Kidney (tissue), 13 donors: ENCODE measurements at regions not wholly inside any gene's neighbourhood (a gene's known extent, or its start where the extent isn't known, plus 50 kb on each side); places are given as distances from the start of the nearest gene placed in this dataset.

Source experiments
- DNase-seq, 5 donors: peaks; one replicate each; pipeline ENCODE4 v3.0.0-alpha.2; 2013 to 2020
- FAIRE-seq: peaks from 2 replicates; lab custom pipeline; 2012; peaks lifted over from hg19 to GRCh38; lab: Jason Lieb, UNC
- H3K27ac ChIP-seq, 2 donors: one replicate each; pipeline ENCODE4 v1.7.0; 2013; ENCODE audit warnings: low read depth in 2 of 2, low read length in 2 of 2, inconsistent platforms in 1 of 2
- H3K27me3 ChIP-seq: one replicate; pipeline ENCODE4 v1.7.1; 2013; ENCODE audit warnings: low read length, inconsistent platforms; ENCODE audit not compliant: control insufficient read depth, insufficient read depth
- H3K36me3 ChIP-seq, 3 donors: one replicate each; pipeline versions ENCODE4 v1.7.0 to v1.7.1; 2013; ENCODE audit warnings: low read length in 3 of 3, control low read depth in 1 of 3, inconsistent platforms in 1 of 3; ENCODE audit not compliant: insufficient read depth in 3 of 3, control insufficient read depth in 2 of 3
- H3K4me1 ChIP-seq, 3 donors: one replicate each; pipeline versions ENCODE4 v1.7.0 to v1.7.1; 2013; ENCODE audit warnings: low read length in 3 of 3, inconsistent platforms in 1 of 3, low read depth in 1 of 3; ENCODE audit not compliant: control insufficient read depth in 2 of 3, insufficient read depth in 2 of 3
- H3K4me3 ChIP-seq, 3 donors: one replicate each; pipeline versions ENCODE4 v1.7.0 to v1.8.1; 2013; ENCODE audit warnings: low read length in 3 of 3, control low read depth in 1 of 3, inconsistent platforms in 1 of 3
- H3K9ac ChIP-seq, 3 donors: one replicate each; pipeline versions ENCODE4 v1.7.0 to v1.7.1; 2013; ENCODE audit warnings: low read length in 3 of 3, control low read depth in 1 of 3, inconsistent platforms in 1 of 3
- H3K9me3 ChIP-seq, 3 donors: one replicate each; pipeline versions ENCODE4 v1.7.0 to v1.7.1; 2013; ENCODE audit warnings: low read length in 3 of 3, control low read depth in 1 of 3, inconsistent platforms in 1 of 3; ENCODE audit not compliant: control insufficient read depth in 2 of 3, insufficient read depth in 1 of 3
- intact Hi-C: fragments of 100-400 bp; cut with DNase I; formaldehyde crosslinking; loops from one replicate; pipeline ENCODE4 v1.11.1; 2022
- TF ChIP-seq, protein P1 (sequence below): IDR thresholded peaks from 3 replicates; pipeline ENCODE4 v1.5.1; 2012; ENCODE audit warnings: mild to moderate bottlenecking, moderate library complexity, borderline replicate concordance; ENCODE audit not compliant: insufficient read depth; ENCODE audit errors: extremely low read depth
- donor health status: control.
- donor health status: control.
- donor health status: control.
- donor health status: control.
- donor health status: control.
- donor health status: DM: yes; HTN: yes; CAD: no.
- donor health status: Normal renal cell carcinoma (clear cell type).

DNA sequence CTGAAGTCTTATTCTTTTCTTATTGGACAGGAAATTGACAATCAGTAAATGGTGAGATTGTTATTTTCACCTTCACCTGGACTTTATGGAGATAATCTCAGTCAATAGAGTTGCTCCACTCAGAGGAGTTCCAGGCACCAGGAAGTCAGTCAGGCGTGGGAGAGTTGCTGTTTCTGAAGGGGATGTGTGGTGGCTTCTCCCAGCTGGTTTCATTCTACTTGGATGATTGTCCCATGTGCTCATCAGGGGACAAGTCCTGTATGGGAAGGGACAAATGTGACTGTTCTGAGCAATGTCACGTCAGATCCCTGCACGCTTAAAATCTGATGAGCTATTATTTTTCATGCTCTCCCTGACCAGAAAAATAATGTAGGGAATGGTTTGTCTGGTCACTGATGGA is 222.5 kb upstream of the PITRM1 start:
- no peaks in the 10 kb centered on the region for H3K9me3 ChIP-seq
- FAIRE-seq: no peak
- H3K4me1 ChIP-seq: peaks cover 0 to 6% (median 4%) of the 10 kb centered on the region in 3 donors
- no peaks in the 10 kb centered on the region for H3K27me3 ChIP-seq
- intact Hi-C loops: no loop called here
- no peak overlapping the region for H3K4me3 ChIP-seq
- H3K27ac ChIP-seq: no peak overlapping the region
- H3K36me3 ChIP-seq: no peaks in the 10 kb centered on the region
- DNase-seq: no peak
- TF ChIP-seq, protein P1, sequence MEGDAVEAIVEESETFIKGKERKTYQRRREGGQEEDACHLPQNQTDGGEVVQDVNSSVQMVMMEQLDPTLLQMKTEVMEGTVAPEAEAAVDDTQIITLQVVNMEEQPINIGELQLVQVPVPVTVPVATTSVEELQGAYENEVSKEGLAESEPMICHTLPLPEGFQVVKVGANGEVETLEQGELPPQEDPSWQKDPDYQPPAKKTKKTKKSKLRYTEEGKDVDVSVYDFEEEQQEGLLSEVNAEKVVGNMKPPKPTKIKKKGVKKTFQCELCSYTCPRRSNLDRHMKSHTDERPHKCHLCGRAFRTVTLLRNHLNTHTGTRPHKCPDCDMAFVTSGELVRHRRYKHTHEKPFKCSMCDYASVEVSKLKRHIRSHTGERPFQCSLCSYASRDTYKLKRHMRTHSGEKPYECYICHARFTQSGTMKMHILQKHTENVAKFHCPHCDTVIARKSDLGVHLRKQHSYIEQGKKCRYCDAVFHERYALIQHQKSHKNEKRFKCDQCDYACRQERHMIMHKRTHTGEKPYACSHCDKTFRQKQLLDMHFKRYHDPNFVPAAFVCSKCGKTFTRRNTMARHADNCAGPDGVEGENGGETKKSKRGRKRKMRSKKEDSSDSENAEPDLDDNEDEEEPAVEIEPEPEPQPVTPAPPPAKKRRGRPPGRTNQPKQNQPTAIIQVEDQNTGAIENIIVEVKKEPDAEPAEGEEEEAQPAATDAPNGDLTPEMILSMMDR: no peak
- H3K9ac ChIP-seq: no peak overlapping the region

DNA sequence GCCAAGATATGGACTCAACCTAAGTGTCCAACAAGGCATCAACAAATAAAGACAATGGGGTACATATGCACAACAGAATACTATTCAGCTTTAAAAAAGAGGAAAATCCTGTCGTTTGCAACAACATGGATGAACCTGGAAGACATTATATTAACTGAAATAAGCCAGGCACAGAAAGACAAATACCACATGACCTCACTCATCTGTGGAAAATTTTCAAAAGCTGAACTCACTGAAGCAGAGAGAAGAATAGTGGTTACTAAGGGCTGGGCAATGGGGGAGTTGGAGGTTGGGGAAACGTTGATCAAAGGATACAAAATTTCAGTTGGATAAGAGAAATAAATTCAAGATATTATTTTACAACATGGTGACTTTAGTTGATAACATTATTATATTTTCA is 221.4 kb upstream of the PITRM1 start:
- no peak overlapping the region for H3K9ac ChIP-seq
- TF ChIP-seq, protein P1: no peak
- no peak overlapping the region for H3K4me3 ChIP-seq
- intact Hi-C loops: no loop called here
- H3K4me1 ChIP-seq: peaks cover 0 to 4% (median 0%) of the 10 kb centered on the region in 3 donors
- H3K9me3 ChIP-seq: no peaks in the 10 kb centered on the region
- no peaks in the 10 kb centered on the region for H3K27me3 ChIP-seq
- FAIRE-seq: no peak
- H3K36me3 ChIP-seq: no peaks in the 10 kb centered on the region
- DNase-seq: no peak
- H3K27ac ChIP-seq: no peak overlapping the region

DNA sequence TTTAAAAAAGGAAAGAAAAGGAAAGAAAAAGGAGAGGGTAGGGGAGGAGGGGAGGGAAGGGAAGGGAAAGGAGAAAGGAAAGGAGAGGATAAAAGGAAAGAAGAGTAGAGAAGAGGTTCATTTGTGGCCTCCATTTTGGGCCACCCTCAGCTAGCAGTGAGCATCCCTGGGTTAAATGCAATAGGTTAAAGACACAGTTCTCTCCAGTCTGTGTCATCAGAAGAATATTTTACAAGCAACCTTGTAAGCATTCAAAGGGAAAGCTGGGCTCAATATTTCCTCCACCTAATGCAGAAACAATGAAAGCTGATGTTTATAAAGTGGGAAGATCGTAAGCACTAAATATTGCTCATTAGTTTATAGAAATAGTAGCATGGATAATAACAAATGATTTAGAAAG is 219.1 kb upstream of the PITRM1 start:
- H3K4me1 ChIP-seq: peaks cover 0 to 4% (median 0%) of the 10 kb centered on the region in 3 donors
- no peak overlapping the region for H3K9ac ChIP-seq
- no peaks in the 10 kb centered on the region for H3K27me3 ChIP-seq
- no peak overlapping the region for H3K27ac ChIP-seq
- H3K4me3 ChIP-seq: no peak overlapping the region
- TF ChIP-seq, protein P1: no peak
- FAIRE-seq (no peak), DNase-seq (no peak)
- H3K9me3 ChIP-seq: no peaks in the 10 kb centered on the region
- H3K36me3 ChIP-seq: no peaks in the 10 kb centered on the region
- intact Hi-C loops: no loop called here

DNA sequence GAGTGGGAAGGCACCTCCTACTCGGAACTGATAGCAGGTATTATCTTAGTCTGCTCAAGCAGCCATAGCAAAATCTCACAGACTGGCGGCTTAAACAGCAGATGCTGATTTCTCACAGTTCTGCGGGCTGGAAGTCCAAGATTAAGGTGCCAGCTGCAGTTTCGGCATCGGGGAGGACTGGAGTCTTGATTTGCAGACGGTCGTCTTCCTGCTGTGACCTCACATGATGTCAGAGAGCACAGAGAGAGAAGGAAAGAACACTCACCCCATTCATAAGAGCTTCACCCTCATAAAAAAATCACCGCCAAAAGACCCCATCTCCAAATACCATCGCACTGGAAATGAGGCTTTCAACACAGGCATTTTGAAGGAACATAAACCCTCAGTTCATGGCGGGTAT is 216.5 kb upstream of the PITRM1 start:
- FAIRE-seq (no peak), DNase-seq (peak in 1 of 5 donors; percentile 36)
- Histone ChIP-seq H3K9ac (no peak overlapping the region), H3K9me3 (peaks cover 0 to 15% (median 2%) of the 10 kb centered on the region in 3 donors), H3K4me1 (peaks cover 0 to 4% (median 0%) of the 10 kb centered on the region in 3 donors), H3K36me3 (no peaks in the 10 kb centered on the region), H3K27ac (no peak overlapping the region), H3K4me3 (no peak overlapping the region), H3K27me3 (no peaks in the 10 kb centered on the region)
- TF ChIP-seq, protein P1: no peak
- intact Hi-C loops: no loop called here
